ENCODE measurements at regions not wholly inside any gene's neighbourhood (a gene's known extent, or its start where the extent isn't known, plus 50 kb on each side); places are given as distances from the start of the nearest gene placed in this dataset.

- TF ChIP-seq CTCF (optimal IDR thresholded peaks at IDR 0.05 in 1 of 3, IDR thresholded peaks at IDR 0.05 in 1 of 3, conservative IDR thresholded peaks at IDR 0.05 in 1 of 3; ENCODE audit: extremely low read depth in 1 of 3, insufficient read depth in 2 of 3, low read length in 3 of 3) (no peak), EZH2 (IDR thresholded peaks at IDR 0.05; ENCODE audit: low read length) (no peak)
Measured at GRCh38 chr4:129410115-129410514, 314.2 kb downstream of the C4orf33 start.
